ENCODE measurements at regions not wholly inside any gene's neighbourhood (a gene's known extent, or its start where the extent isn't known, plus 50 kb on each side); places are given as distances from the start of the nearest gene placed in this dataset.
"Not testable (repeated sequence)": the region's sequence is repeated elsewhere in the genome, so short reads cannot be mapped to it uniquely, and the experiment has no call there.

DNA sequence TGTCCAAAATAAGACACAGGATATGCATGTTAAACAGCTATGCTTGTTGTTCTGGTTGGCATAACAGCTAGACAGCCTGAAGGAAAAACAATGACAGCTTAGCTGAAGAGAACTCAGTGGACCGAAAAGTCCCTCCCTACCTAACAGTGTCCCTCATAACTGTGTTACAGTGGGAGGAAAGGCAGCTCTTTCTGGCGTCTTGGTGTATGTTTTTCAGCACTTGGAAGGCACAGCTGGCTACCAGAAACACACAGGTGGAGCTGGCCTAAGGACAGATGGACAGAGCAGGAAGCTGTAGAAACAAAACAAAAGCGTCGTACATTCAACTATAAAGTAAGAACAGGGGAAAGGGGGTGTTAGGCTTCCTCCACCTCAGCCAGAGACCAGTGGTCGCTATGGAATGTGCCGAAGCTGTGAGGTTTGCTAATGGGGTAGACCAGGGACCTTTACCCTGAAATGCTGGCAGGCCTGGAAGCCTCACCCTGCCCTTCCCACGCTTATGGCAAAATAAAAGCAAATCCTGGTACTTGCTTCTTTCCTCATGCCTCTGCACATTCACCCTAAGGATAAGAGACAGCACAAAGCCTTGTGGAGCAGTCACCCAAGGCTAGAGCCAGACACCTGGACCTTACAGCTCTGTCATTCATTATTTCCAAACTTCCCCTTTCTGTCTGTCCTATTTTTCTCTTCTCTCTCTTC lies 103.5 kb upstream of the TRIB2 start:
- DNase-seq, result no peak

DNA sequence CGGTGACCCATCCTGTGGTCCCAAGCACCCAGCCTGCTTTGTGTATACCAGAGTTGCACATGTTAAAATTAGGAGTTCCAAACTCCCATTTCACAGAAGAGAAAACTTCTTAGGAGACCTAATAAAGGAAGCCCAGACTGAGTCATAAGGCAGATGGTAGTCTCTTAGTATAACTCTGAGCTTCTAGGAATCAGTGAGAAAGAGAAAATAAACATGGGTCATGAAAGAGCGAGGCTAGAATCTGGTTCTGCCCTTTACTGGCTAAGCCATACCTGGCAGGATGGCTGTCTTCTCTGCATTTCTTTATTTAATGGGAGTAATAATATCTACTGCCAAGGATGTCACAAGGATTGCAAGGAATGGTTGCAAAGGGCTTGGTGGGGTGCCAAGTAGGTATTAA lies 101.2 kb upstream of the TRIB2 start:
- DNase-seq, result no peak

GRCh38 chr2:12616456-12617156 lies 100.1 kb upstream of the TRIB2 start:
- no peak for DNase-seq

- no peak for DNase-seq
Measured at GRCh38 chr2:12617366-12617765, 99.4 kb upstream of the TRIB2 start.

DNA sequence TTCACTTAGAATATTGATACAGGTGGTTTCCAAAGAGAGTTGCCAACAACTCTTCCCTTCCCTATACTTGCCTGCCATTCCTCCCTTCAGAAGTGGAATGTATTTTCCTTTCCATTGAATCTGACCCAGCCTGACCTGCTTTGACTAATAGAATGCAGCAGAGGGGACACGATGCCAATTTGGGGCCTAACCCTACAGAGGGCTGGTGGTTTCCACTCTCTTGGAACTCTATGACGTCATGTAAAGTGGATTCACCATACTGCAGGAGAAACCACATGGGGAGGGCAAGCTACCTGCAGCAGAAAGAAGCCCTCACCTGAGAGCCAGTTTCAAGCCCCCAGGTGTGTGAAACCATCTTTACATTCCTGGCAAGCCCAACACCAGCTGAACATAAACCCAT lies 98.9 kb upstream of the TRIB2 start:
- DNase-seq, result no peak

GRCh38 chr2:12618576-12618975 lies 98.2 kb upstream of the TRIB2 start:
- DNase-seq, result no peak

GRCh38 chr2:12619975-12620374 lies 96.8 kb upstream of the TRIB2 start:
- DNase-seq, result no peak

DNA sequence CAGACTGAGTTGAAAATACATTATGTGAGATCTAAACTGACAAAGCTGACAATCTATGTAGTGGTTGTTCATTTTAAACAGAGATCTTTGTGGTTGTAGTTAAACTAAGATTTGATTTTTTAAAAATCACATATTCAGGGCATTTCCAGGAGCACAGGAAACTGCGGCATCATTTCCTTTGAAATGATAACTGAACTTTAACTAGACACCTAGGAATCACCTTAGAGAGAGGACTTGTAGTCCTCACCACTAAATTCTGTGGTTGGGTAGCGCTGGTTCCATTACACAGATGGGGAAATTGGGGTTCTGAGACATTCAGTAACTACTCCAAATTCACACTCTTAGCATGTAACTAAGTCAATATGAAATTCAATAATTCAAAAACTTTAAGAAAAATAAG lies 96.0 kb upstream of the TRIB2 start:
- no peak for DNase-seq

DNA sequence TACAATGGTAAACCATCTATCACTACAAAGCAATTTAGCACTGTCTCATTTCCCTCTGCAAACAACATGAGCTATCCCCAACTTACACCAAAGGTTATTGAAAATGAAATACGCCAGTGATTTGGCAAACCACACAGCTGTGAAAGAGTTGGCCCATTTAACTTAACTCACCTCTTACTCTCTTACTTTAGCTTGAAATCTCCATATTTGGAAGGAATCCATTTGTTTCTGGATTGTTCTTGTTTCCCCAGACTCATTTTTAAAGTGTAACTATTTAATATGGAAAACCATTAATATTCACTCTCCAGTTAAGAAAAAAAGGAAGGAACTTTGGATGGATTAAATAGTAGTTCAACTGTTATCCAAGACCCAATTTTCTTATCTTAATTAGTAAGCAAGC lies 93.7 kb upstream of the TRIB2 start:
- no peak for DNase-seq

DNA sequence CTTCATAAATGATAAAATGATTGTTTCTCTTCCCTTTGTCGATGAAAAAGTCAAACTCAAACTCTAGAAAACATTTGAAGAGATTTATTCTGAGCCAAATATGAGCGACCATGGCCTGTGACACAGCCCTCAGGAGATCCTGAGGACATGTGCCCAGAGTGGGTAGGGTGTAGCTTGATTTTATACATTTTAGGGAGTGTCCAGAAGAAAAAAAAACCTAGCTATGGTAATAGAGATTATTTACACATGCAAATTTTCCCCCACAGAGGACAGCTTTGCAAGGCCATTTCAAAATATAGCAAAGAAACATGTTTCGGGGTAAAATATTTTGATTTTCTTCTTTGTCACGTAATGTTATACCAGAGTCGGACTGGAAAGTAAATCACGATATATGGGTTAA lies 92.4 kb upstream of the TRIB2 start:
- DNase-seq, result no peak

DNA sequence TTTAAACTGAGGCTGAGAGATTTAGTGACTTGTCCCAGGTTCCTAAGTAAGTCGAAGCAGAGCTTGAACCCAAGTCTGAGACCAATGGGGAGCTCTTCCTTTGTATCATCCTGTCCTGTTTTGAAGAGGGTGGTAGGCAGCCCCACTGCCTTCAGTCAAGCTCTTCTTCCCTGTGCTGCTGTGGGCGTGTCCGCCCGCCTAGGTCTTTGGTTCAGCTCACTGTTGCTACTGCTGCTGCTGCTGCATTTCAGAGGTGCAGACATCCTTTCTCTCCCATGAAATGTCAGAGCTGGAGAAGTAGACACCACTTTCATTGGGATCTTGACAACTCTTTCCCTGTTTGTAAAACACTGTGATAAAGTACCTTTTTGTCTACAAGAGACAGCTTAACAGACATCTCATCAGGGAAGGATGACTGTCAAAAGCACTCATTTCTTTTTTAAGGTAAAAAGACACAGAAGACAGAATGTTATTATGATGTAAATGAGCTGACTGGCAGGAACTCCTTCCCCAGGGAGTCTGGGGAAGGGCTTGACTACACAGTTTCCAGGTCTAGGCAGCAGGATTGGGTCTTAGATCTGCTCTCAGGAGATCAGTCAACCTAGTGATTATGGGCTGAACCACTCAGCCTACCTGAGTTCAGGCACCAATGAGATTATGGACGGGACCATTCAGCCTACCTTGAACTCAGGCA lies 91.7 kb upstream of the TRIB2 start:
- no peak for DNase-seq

- DNase-seq, result not testable (repeated sequence)
Measured at GRCh38 chr2:12628541-12628940, 88.2 kb upstream of the TRIB2 start.

- no peak for DNase-seq
Measured at GRCh38 chr2:12636837-12637581, 79.7 kb upstream of the TRIB2 start.

GRCh38 chr2:12637754-12638153 lies 79.0 kb upstream of the TRIB2 start:
- no peak for DNase-seq

DNA sequence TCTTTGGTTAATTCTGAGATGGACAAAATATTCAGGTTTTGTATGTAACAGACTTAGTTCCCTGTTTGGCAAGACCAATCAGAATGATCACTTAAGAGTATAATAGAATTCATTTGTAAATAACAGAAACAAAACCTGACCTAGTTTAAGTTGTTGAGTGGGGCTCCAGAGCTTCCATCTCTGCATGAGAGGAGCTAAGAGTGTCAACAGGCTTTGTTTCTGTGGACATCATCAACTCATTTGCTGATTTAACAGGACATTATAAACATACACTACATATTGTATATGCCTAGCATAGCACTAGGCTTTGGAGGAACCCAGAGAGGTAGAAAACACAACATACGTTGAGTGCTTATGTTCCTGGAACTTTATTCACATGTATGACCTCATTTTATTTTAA lies 75.3 kb upstream of the TRIB2 start:
- no peak for DNase-seq

GRCh38 chr2:12642332-12642731 lies 74.4 kb upstream of the TRIB2 start:
- DNase-seq, result no peak

- DNase-seq, result no peak
Measured at GRCh38 chr2:12642859-12643258, 73.9 kb upstream of the TRIB2 start.

DNA sequence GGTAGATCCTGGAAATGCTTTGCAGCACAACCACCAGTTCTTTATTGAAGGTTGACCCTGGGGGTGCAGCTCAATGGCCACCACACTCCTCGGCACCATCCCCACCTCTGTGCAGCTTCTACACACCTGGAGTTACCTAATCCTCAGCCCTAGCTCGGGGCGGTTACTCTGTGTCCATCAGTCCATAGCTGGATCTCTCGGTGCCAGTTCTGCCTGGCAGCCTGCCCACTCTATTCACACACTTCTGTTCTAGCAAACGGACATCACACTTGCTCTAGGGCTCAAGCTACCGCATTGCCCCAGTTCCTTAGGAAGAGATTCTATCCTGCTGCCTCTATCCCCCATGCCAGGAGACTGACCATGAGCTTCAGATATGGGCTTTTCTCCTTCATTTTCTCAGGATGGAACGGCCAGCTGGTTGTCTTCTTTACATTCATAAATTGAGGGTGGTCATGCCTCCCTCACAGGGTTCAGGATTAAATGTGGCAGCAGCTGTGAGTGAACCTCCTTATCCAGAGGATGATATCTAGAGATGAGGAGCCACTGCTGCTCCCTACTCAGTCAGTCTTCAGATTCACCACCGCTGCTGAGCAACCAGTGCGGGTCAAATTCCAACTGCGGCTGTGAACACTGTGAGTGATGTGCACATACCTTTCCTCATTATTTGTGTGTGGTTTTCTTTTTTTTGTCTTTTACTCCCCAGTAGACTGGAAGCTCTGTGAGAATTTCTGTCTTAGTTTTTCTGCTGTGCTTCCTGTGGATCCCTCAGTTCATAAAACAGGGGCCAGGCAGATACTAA lies 66.9 kb upstream of the TRIB2 start:
- no peak for DNase-seq

GRCh38 chr2:12651641-12652040 lies 65.1 kb upstream of the TRIB2 start:
- DNase-seq, result no peak

DNA sequence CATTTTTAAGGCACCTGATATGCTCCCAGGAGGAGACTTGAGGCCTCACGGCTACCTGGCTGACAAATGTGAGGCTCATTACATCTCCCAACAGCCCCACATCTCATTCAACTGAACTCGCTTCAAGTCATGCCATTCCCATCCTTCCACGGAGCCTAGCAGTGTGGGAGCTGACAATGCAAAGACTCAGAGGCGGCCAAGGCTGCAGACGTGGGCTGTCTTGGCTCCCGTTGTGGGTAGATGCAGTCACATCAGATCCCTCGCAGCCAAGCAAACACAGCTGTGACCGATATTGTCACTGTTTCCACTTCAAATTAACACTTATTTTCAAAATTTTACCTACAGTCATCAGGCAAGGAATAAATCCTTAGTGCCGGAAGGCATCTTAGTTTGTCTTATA lies 64.0 kb upstream of the TRIB2 start:
- no peak for DNase-seq

- DNase-seq, result no peak
Measured at GRCh38 chr2:12657560-12657959, 59.2 kb upstream of the TRIB2 start.

- DNase-seq, result no peak
Measured at GRCh38 chr2:12658310-12658945, 58.3 kb upstream of the TRIB2 start.
